ENCODE measurements at regions not wholly inside any gene's neighbourhood (a gene's known extent, or its start where the extent isn't known, plus 50 kb on each side); places are given as distances from the start of the nearest gene placed in this dataset.

DNA sequence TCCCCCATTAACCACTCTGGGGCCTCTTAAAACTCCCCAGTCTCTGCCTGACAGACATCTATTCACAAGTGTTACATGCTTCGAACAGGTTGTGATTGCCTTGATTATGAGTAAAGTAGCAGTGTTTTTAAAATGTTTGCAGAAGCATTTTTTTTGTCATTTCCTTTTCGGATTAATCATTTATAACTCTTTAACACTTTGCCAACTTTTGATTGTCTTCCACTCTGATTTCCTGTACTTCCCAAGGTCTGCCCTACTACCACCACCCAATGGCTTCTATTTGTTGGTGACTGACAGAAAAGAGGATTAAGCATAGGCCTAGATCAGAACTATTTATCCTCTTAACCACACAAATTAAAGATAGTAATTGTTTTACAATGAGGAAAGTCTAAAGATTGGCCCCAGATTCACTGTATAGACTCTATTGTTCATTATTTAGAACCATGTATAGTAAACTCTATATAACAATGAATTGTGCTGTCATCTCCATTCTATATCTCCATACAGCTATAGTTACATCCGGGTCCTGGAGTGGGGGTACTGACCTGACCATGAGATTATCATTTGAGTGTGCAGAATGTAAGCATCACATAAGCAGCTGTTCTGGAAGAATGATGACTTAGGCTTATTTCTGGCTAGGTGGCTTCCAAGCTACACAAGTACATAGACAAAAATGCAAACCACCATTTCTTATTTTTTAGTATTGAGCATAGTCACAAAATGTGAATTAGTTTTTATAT, 110.3 kb upstream of the RBMS1 start:
- peaks cover 4% of the 10 kb centered on the region for H3K27me3 Mint-ChIP-seq (ENCODE audit: low read depth, poor library complexity)
- no peaks in the 10 kb centered on the region for H3K9me3 Mint-ChIP-seq
- no peak for DNase-seq
- H3K27ac Mint-ChIP-seq: no peak overlapping the region
- no peak overlapping the region for H3K4me3 Mint-ChIP-seq
- TF ChIP-seq, protein P1, sequence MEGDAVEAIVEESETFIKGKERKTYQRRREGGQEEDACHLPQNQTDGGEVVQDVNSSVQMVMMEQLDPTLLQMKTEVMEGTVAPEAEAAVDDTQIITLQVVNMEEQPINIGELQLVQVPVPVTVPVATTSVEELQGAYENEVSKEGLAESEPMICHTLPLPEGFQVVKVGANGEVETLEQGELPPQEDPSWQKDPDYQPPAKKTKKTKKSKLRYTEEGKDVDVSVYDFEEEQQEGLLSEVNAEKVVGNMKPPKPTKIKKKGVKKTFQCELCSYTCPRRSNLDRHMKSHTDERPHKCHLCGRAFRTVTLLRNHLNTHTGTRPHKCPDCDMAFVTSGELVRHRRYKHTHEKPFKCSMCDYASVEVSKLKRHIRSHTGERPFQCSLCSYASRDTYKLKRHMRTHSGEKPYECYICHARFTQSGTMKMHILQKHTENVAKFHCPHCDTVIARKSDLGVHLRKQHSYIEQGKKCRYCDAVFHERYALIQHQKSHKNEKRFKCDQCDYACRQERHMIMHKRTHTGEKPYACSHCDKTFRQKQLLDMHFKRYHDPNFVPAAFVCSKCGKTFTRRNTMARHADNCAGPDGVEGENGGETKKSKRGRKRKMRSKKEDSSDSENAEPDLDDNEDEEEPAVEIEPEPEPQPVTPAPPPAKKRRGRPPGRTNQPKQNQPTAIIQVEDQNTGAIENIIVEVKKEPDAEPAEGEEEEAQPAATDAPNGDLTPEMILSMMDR (IDR thresholded peaks at IDR 0.05): no peak
- no peaks in the 10 kb centered on the region for H3K36me3 Mint-ChIP-seq (ENCODE audit: low read depth)
- H3K4me1 Mint-ChIP-seq: no peaks in the 10 kb centered on the region

DNA sequence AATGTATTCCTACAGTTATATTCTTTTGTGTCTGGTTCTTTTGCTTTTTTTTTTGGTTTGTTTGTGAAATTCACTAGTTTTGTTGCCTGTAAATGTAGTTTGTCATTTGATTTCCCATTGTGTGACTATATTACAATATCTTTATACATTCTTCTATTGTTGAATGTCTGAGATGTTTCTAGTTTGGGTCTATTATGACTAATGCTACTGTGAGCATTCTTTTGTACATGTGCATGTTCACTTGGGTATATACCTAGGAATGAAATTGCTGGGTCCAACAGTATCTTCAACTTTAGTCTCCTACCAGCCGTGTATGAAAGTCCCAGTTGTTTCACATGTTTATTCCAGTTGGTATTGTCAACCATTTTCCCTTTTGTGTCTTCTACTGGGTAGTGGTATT, 112.7 kb upstream of the RBMS1 start:
- Mint-ChIP-seq H3K4me1 (no peaks in the 10 kb centered on the region), H3K4me3 (no peak overlapping the region), H3K27me3 (ENCODE audit: low read depth, poor library complexity) (peaks cover 4% of the 10 kb centered on the region), H3K9me3 (no peaks in the 10 kb centered on the region), H3K36me3 (ENCODE audit: low read depth) (no peaks in the 10 kb centered on the region), H3K27ac (no peak overlapping the region)
- TF ChIP-seq, protein P1 (IDR thresholded peaks at IDR 0.05): no peak
- DNase-seq: no peak

DNA sequence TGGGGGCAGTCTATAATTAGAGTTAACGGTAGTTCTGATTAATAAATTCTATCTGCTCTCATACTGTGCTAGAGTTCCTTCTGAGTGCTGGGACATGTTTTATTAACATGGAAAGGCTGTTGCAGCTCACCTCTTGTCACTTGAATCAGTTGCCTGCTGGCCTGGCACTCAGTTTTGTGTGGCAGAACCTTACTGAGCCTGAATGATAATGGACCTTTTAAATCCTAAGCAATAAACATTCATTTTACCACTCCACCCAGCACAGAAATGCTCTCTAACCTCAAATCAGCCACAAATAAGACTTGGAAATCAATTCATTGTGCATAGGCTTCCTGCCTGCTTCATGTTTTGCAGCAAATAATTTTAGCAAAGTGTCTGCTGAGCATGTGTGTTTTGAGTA, 115.0 kb upstream of the RBMS1 start:
- no peaks in the 10 kb centered on the region for H3K9me3 Mint-ChIP-seq
- no peak overlapping the region for H3K27ac Mint-ChIP-seq
- no peak overlapping the region for H3K4me3 Mint-ChIP-seq
- peaks cover 8% of the 10 kb centered on the region for H3K27me3 Mint-ChIP-seq (ENCODE audit: low read depth, poor library complexity)
- H3K4me1 Mint-ChIP-seq: no peaks in the 10 kb centered on the region
- DNase-seq: no peak
- H3K36me3 Mint-ChIP-seq (ENCODE audit: low read depth): no peaks in the 10 kb centered on the region
- TF ChIP-seq, protein P1 (IDR thresholded peaks at IDR 0.05): no peak

DNA sequence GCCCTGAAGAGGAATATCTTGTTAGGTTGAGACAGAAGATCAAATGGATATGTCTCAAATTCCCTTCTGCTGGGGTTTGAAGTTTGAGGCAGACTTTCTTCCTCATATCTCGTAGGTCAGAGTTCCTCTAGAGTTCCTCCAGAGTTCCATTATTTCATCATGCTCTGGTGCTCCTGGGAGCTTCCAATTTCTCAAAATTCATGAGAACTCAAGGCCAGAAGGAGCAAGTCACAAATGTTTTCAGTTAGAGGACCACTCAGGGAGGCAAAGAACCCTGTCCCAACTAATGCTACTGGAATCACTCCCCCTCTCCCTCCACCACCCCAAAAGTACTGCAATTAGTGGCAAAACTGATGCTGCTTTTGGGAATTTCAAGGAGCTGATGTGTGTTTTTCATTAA, 115.7 kb upstream of the RBMS1 start:
- DNase-seq: no peak
- Mint-ChIP-seq H3K27me3 (ENCODE audit: low read depth, poor library complexity) (peaks cover 8% of the 10 kb centered on the region), H3K36me3 (ENCODE audit: low read depth) (no peaks in the 10 kb centered on the region), H3K27ac (no peak overlapping the region), H3K4me1 (no peaks in the 10 kb centered on the region), H3K9me3 (no peaks in the 10 kb centered on the region), H3K4me3 (no peak overlapping the region)
- TF ChIP-seq, protein P1 (IDR thresholded peaks at IDR 0.05): no peak

DNA sequence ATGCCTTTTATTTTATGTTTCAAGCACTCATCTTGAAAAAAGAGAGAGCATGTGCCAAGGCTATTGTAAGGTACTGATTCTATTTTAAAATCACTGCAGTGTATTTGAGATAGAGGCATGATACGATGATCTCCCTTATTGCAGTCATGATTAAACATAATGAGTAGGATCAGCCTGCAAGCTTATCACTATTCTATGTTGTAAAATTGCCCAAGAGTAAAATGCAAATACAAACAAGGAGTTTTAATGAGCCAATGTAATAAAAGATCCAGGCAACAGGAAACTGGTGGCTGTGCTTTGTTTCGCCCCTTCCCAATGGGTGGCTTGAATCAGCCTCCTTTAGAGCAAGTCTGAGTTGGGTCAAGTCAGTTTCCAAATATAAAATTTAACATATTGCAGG, 116.4 kb upstream of the RBMS1 start:
- Mint-ChIP-seq H3K27me3 (ENCODE audit: low read depth, poor library complexity) (peaks cover 8% of the 10 kb centered on the region), H3K9me3 (peaks cover 5% of the 10 kb centered on the region), H3K36me3 (ENCODE audit: low read depth) (no peaks in the 10 kb centered on the region), H3K27ac (no peak overlapping the region), H3K4me1 (no peaks in the 10 kb centered on the region), H3K4me3 (no peak overlapping the region)
- TF ChIP-seq, protein P1 (IDR thresholded peaks at IDR 0.05): no peak
- DNase-seq: no peak

DNA sequence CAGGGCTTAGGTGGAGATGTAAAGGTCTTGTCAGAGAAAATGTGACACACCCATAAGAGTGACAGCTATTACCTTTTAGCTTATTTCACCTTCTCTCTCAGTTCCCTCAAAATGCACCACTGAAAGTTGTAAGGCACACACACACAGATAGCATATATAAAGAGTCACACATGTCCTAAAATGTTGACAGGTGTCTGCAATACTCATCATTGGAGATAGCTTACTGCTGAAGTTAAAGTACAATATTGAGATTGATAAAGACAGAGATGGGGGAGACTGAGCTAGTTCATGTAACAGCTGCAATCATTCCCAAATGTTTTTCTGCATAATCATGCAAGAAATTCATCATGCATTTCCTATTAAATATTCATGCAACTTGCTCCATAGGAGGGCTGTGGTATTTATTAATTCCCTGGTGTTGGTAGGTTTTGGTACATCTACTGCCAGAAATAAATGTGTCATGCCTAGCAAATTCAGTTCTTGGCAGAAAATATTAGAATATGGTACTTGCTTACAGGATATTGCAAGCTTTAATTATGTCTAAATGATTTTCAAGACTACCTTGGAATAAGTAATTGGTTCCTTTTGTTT, 118.8 kb upstream of the RBMS1 start:
- Mint-ChIP-seq H3K4me3 (no peak overlapping the region), H3K27me3 (ENCODE audit: low read depth, poor library complexity) (peaks cover 3% of the 10 kb centered on the region), H3K9me3 (peaks cover 21% of the 10 kb centered on the region), H3K36me3 (ENCODE audit: low read depth) (peaks cover 6% of the 10 kb centered on the region), H3K27ac (no peak overlapping the region), H3K4me1 (no peaks in the 10 kb centered on the region)
- no peak for DNase-seq
- TF ChIP-seq, protein P1 (IDR thresholded peaks at IDR 0.05): no peak

Measured in nephron progenitor cell (in vitro differentiated cells).